CD4-positive, alpha-beta T cell treated with Interferon alpha-2 for 1 hour (primary cell): ENCODE measurements at regions not wholly inside any gene's neighbourhood (a gene's known extent, or its start where the extent isn't known, plus 50 kb on each side); places are given as distances from the start of the nearest gene placed in this dataset.

Experiments used
- DNase-seq, 2 donors: peaks; one replicate each; pipeline ENCODE4 v3.0.0-alpha.2; 2020 to 2022

DNA sequence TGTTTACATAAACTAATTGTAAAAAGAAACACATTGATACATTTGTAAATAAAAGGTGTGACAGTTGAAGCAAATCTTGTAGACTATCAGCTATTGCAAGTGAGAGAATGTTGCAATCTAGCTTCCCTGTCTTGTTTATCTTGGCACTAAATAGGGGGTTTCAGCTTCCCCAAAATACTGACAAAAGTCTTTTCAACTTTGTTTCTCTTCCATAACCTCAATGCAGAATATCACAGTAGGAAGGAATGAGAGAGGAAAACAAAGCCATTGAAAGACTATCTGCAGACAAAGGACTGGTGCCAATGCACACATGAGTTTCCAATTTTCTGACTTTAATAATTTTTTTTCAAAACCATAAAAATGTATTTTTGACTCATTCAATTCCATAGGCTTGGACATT is 886.2 kb upstream of the MGAT4C start:
- DNase-seq = no peak

GRCh38 chr12:87141091-87141490 is 884.9 kb upstream of the MGAT4C start:
- DNase-seq = no peak

DNA sequence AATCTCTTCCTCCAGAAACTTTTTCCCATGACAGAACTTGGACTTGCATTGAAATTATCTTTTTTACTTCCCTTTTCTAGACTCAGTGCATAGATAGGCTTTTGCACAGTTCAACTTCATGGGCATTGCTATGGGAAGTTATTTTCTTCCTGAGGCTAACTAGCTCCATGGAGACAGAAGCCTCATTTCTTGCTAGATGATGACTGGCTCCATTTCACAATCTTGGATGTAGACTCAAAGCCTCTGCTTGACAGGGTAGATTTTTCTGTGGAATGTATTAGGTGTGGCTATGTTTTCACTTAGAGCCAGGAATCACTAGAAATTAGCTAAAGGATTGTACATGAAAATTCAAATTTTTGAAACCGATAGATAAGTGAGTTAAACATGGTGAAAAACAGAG is 884.1 kb upstream of the MGAT4C start:
- no peak for DNase-seq

GRCh38 chr12:87137220-87137619 is 881.0 kb upstream of the MGAT4C start:
- DNase-seq = no peak

- DNase-seq = no peak
Measured at GRCh38 chr12:87136330-87136976, 880.3 kb upstream of the MGAT4C start.

- no peak for DNase-seq
Measured at GRCh38 chr12:87127272-87127671, 871.1 kb upstream of the MGAT4C start.

- DNase-seq = no peak
Measured at GRCh38 chr12:87121896-87122295, 865.7 kb upstream of the MGAT4C start.

DNA sequence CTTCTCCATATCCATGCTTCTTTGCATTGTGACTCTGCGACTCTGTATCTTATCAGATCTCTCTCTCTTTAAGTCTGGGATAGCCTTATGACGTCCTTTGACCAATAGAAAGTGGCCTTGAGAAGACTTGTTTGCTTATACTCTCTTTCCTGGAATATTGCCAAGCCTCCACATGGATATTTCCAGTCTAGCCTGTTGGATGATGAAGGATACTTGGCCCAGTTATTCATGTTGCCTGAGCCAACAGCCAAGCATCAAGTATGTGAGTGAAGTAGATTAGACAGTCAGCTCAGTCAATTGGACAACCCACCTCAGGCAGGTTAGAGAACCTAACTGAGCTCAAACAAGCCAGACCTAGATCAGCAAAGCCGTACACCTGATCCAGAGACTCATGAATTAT is 864.2 kb upstream of the MGAT4C start:
- DNase-seq = no peak

- no peak for DNase-seq
Measured at GRCh38 chr12:87119713-87120112, 863.5 kb upstream of the MGAT4C start.

GRCh38 chr12:87117526-87117925 is 861.3 kb upstream of the MGAT4C start:
- DNase-seq = no peak

GRCh38 chr12:87116780-87117179 is 860.6 kb upstream of the MGAT4C start:
- DNase-seq = no peak

- DNase-seq = no peak
Measured at GRCh38 chr12:87112571-87113345, 856.6 kb upstream of the MGAT4C start.

GRCh38 chr12:87107766-87108165 is 851.6 kb upstream of the MGAT4C start:
- no peak for DNase-seq

DNA sequence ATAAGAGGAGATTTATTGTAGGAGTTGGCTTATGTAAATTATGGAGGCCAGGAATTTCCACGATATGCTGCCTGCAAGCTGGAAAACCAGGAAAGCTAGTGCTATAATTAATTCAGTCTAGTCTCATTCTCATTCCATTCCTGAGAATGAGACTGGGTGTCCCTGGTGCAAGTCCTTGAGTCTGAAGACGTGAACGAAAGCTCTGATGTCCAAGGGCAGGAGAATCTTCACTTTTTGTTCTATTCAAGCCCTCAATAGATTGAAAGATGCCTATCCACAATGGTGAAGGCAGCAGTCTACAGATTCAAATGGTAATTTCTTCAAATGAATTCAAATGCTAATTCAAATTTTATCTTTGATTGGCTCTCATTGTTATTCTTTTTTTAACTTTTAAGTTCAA is 851.1 kb upstream of the MGAT4C start:
- no peak for DNase-seq

- DNase-seq = no peak
Measured at GRCh38 chr12:87096082-87096585, 839.9 kb upstream of the MGAT4C start.

GRCh38 chr12:87094356-87094755 is 838.2 kb upstream of the MGAT4C start:
- DNase-seq = no peak

GRCh38 chr12:87092421-87092820 is 836.2 kb upstream of the MGAT4C start:
- DNase-seq = no peak

DNA sequence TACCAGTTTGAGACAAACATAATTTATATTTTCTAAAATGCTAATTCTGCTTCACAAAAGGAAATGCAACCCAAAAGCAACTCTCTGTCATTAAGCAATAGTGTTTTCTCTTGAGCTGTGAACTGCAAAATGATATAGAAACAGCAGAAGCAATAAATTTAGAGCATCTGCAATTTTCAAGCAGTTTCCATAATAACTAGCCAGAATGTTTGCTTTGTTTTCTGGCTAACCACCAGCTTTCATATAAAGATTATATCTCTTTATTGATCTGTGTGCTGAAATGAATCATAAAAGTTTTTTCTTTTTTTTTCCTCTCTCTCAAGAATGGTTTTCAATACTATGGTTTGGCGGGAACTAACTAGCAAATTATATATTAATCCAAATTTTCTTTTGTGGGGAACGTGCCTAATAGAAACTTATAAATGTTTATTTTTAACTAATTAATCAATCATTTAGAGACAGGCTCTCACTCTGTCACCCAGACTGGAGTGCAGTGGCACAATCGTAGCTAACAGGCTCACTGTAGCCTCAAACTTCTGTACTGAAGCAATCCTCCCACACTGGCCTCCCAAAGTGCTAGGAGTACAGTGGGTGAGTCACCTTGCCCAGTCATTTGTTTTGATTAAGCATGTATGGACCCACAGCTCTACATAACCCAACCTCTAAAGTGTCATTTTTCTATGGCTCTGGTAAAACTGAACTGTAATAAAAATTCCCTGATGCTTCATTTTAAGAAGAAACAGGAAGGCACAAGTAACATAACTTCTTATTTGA is 830.1 kb upstream of the MGAT4C start:
- DNase-seq = no peak

DNA sequence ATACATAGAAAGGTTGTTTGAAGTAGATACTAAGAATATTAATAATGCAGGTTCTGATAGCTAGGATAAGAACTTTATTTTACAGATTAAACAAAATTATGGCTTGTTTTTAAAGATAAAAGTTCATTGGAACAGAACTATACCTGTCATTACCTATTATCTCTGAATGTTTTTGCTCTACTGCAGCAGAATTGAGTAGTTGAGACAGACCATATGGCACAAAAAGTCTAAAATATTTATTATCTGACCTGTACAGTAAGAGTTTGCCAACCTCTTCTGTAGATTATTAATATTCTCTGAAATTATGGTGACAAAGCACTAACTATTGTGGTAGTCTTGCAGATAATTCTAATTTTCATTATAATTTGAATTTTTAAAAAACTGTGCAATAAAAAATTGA is 829.1 kb upstream of the MGAT4C start:
- DNase-seq = no peak

DNA sequence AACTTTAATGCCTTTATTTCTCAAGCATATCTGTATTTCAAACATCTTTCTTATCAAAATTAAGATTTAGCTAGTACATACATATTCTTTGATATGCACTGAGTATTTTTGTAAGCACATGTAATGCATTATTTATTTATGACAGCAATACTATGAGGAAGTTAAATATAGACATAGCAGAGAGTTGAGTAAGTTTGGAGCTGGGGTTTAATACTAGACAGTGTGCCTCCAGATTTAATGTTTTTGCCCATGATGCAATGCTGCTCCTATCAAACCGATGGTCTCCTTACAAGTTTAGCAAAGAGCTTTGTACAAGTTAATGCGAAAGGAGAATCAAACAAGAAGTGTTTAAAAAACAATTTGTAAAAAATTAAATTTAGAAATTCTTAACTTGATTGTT is 826.6 kb upstream of the MGAT4C start:
- no peak for DNase-seq

- DNase-seq = no peak
Measured at GRCh38 chr12:87074781-87075180, 818.6 kb upstream of the MGAT4C start.

DNA sequence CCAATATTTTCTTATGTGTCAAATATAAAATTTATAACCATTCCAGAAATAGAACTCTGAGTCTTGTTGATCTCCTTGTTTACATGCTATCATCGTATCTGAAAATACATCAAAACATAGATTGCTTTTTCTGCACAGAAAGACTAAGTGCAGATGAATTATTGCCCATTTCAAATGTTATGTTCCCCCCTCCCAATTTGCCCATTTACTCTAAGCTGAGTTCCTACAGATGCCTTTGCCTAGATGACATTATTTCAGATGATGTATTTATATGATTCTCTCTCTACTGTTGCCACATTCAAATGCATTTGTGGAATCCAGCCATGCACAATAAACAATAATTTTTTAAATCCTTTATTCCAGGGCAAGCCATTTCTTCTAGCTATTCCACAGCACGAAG is 810.1 kb upstream of the MGAT4C start:
- no peak for DNase-seq

DNA sequence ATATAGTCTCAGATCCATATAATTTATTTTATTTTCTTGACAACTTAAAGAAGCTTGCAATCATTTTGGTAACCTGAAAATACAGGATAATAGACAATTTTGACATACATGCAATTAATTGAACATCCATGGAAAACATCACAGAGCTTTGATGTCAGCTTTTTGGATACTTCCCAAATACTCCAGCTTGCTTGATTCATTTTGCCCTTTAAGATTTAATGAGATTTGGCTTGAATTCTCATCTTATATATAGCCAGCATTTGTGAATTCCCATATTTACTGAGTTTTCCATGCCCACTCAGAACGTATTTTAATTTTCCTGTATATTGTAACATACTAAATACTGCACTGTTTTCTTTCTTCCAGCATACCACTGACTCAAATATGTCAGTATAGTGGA is 803.0 kb upstream of the MGAT4C start:
- no peak for DNase-seq

DNA sequence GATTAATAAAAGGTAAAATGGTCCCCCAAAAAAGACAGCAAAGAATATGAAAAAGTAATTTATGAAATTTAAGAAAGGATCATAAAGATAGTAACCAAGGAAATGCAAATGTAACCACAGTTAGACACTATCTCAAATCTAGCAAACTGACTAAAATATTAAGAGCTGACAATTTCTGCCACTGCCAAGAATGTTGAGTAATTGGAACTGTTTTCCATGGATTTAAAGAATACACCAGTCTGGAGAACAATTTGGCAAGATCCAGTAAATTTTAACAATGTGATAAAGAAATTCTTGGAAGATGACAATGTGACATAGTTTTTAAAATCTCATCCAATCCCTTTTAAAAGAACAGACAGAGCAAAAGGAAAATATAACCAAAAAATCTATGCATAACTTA is 798.0 kb upstream of the MGAT4C start:
- no peak for DNase-seq
